Panc1 (cell line): ENCODE measurements at regions not wholly inside any gene's neighbourhood (a gene's known extent, or its start where the extent isn't known, plus 50 kb on each side); places are given as distances from the start of the nearest gene placed in this dataset.

Experiments used
- CTCF ChIP-seq: fragments of 450-650 bp; IDR thresholded peaks from 2 replicates; pipeline ENCODE4 v1.5.1; 2017; ENCODE audit warnings: mild to moderate bottlenecking
- POLR2AphosphoS5 ChIP-seq: IDR thresholded peaks from 2 replicates; pipeline ENCODE4 v1.6.1; 2012; ENCODE audit warnings: mild to moderate bottlenecking, low read depth, low read length, moderate library complexity
- REST ChIP-seq, 2 experiments: IDR thresholded peaks; 2 replicates each; pipeline ENCODE4 v1.6.1; 2011 to 2012; ENCODE audit warnings: low read depth in 2 of 2, control low read depth in 1 of 2, low read length in 1 of 2, mild to moderate bottlenecking in 1 of 2, moderate library complexity in 1 of 2; ENCODE audit not compliant: insufficient read depth in 1 of 2
- SIN3A ChIP-seq: IDR thresholded peaks from 2 replicates; pipeline ENCODE4 v1.6.1; 2012; ENCODE audit warnings: low read depth, mild to moderate bottlenecking, low read length, moderate library complexity, borderline replicate concordance; ENCODE audit not compliant: insufficient read depth

GRCh38 chr5:13278811-13279210 is 665.7 kb downstream of the DNAH5 start:
- TF ChIP-seq POLR2AphosphoS5, result no peak
- no peak for TF ChIP-seq CTCF
- TF ChIP-seq SIN3A, result no peak
- TF ChIP-seq REST (IDR thresholded peaks at IDR 0.05; ENCODE audit: insufficient read depth in 1 of 2, low read depth in 2 of 2, low read length in 1 of 2), result no peak
